Esophagus (tissue), 2 donors: ENCODE measurements at regions not wholly inside any gene's neighbourhood (a gene's known extent, or its start where the extent isn't known, plus 50 kb on each side); places are given as distances from the start of the nearest gene placed in this dataset.
"Not testable (repeated sequence)": the region's sequence is repeated elsewhere in the genome, so short reads cannot be mapped to it uniquely, and the experiment has no call there.

Experiments
- H3K27ac ChIP-seq, 2 donors: one replicate each; pipeline ENCODE4 v1.5.1; 2013; ENCODE audit warnings: low read depth in 2 of 2, mild to moderate bottlenecking in 2 of 2, inconsistent platforms in 1 of 2, low read length in 1 of 2, moderate library complexity in 1 of 2
- H3K27me3 ChIP-seq, 2 donors: one replicate each; pipeline ENCODE4 v1.6.1; 2013; ENCODE audit warnings: low read length in 2 of 2, control low read depth in 1 of 2, mild to moderate bottlenecking in 1 of 2; ENCODE audit not compliant: insufficient read depth in 2 of 2, control insufficient read depth in 1 of 2
- H3K36me3 ChIP-seq, 2 donors: one replicate each; pipeline ENCODE4 v1.6.1; 2013; ENCODE audit warnings: low read length in 1 of 2; ENCODE audit not compliant: control insufficient read depth in 2 of 2, insufficient read depth in 2 of 2
- H3K4me1 ChIP-seq, 2 donors: one replicate each; pipeline ENCODE4 v1.6.1; 2013; ENCODE audit warnings: low read length in 1 of 2; ENCODE audit not compliant: control insufficient read depth in 2 of 2, insufficient read depth in 2 of 2
- H3K4me3 ChIP-seq, 2 donors: one replicate each; pipeline ENCODE4 v1.5.1; 2013; ENCODE audit warnings: low read length in 2 of 2, mild to moderate bottlenecking in 2 of 2, low read depth in 1 of 2, moderate library complexity in 1 of 2
- H3K9me3 ChIP-seq, 2 donors: one replicate each; pipeline ENCODE4 v1.6.1; 2013; ENCODE audit warnings: mild to moderate bottlenecking in 2 of 2, low read depth in 1 of 2, low read length in 1 of 2, moderate library complexity in 1 of 2; ENCODE audit not compliant: control insufficient read depth in 2 of 2, insufficient read depth in 1 of 2
- WGBS, 2 donors: extraction: QIAGEN DNeasy Blood & Tissue Kit; methylation state at CpG; one replicate each; pipeline ENCODE4 v1.1.7; 2013; 5-methylcytosine and 5-hydroxymethylcytosine counted together
- donor health status: healthy with polysubstance abuse.
- donor health status: Bipolar disorder and iron deficiency.

- Histone ChIP-seq H3K9me3 (no peaks in the 10 kb centered on the region), H3K4me1 (peaks cover 0 to 2% of the 10 kb centered on the region in 2 donors), H3K36me3 (no peaks in the 10 kb centered on the region), H3K4me3 (no peak overlapping the region), H3K27ac (no peak overlapping the region), H3K27me3 (no peaks in the 10 kb centered on the region)
- 74 to 78% methylated on average over 8 of the region's 8 CpGs for WGBS, 2 donors
These were observed 242.6 kb upstream of the EXOC2 start for GRCh38 chr6:935582-935981.

DNA sequence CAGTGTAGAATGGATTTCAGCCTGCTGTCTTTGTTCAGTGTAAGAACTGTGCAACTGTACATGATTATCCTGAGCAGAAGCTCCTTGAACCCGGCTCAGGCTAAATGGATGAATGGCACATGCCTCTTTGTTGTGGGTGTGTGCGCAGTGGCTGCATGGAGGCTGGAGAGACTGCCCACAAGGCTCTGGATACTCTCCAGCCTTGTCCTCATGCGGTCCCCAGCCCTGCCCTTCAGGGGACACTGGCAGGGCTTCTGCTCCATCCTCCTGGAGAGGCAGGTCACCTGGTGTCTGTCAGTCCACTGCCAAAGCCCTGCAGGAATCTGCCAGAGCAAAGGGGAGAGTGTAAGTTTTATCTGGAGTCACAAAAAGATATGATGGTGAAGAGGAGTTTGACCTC is 241.7 kb upstream of the EXOC2 start:
- H3K27ac ChIP-seq, result no peak overlapping the region
- H3K4me3 ChIP-seq, result no peak overlapping the region
- no peaks in the 10 kb centered on the region for H3K9me3 ChIP-seq
- no peaks in the 10 kb centered on the region for H3K36me3 ChIP-seq
- H3K4me1 ChIP-seq, result peaks cover 0 to 2% of the 10 kb centered on the region in 2 donors
- WGBS, 2 donors, result 85 to 92% methylated on average over 3 of the region's 3 CpGs
- H3K27me3 ChIP-seq, result no peaks in the 10 kb centered on the region

DNA sequence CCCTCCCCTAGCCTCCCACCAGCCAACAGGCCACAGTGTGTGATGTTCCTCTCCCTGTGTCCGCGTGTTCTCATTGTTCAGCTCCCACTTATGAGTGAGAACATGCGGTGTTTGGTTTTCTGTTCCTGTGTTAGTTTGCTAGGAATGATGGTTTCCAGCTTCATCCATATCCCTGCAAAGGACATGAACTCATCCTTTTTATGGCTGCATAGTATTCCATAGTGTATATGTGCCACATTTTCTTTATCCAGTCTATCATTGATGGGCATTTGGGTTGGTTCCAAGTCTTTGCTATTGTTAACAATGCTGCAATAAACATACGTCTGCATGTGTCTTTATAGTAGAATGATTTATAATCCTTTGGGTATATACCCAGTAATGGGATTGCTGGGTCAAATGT is 239.0 kb upstream of the EXOC2 start:
- not testable (repeated sequence) for H3K27ac ChIP-seq, H3K36me3 ChIP-seq, H3K27me3 ChIP-seq, H3K4me3 ChIP-seq, H3K9me3 ChIP-seq, H3K4me1 ChIP-seq
- 88% methylated on average over 4 of the region's 4 CpGs for WGBS, 2 donors

GRCh38 chr6:927157-927556 is 234.2 kb upstream of the EXOC2 start:
- no peaks in the 10 kb centered on the region for H3K4me1 ChIP-seq
- 90 to 96% methylated on average over 11 of the region's 11 CpGs for WGBS, 2 donors
- no peaks in the 10 kb centered on the region for H3K36me3 ChIP-seq
- no peak overlapping the region for H3K4me3 ChIP-seq
- no peak overlapping the region for H3K27ac ChIP-seq
- H3K27me3 ChIP-seq, result no peaks in the 10 kb centered on the region
- H3K9me3 ChIP-seq, result peaks cover 0 to 6% of the 10 kb centered on the region in 2 donors

DNA sequence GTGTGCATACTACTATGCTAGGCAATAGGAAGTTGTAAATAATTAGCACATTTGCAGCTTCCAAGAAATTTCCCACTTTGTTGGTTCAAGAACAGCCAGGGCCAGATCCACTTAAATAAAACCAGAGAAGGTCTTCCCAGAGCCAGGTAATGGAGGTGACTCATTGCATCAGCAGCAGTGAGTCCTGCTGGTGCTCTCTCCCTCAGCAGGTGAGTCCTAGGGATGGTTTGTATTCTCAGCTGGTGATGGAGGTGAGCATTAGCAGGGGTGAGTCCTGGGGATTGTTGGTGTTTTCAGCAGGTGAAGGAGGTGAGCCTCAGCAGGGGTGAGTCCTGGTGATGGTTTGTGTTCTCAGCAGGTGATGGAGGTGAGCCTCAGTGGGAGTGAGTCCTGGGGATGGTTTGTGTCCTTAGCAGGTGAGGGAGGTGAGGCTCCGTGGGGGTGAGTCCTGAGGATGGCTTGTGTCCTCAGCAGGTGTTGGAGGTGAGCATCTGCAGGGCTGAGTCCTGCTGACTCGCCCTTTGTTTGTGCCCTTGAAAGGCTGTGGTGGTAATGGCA is 232.8 kb upstream of the EXOC2 start:
- H3K4me1 ChIP-seq, result no peaks in the 10 kb centered on the region
- 77 to 82% methylated on average over 2 of the region's 2 CpGs for WGBS, 2 donors
- H3K9me3 ChIP-seq, result peaks cover 0 to 19% of the 10 kb centered on the region in 2 donors

GRCh38 chr6:924661-925060 is 231.7 kb upstream of the EXOC2 start:
- Histone ChIP-seq H3K4me1 (no peaks in the 10 kb centered on the region), H3K27ac (no peak overlapping the region), H3K36me3 (no peaks in the 10 kb centered on the region), H3K9me3 (peaks cover 3 to 24% of the 10 kb centered on the region in 2 donors), H3K4me3 (no peak overlapping the region), H3K27me3 (no peaks in the 10 kb centered on the region)
- 87 to 88% methylated on average over 9 of the region's 9 CpGs for WGBS, 2 donors

More for the DNA sequence above, 232.8 kb upstream of the EXOC2 start:
- Histone ChIP-seq H3K27ac (no peak overlapping the region), H3K36me3 (no peaks in the 10 kb centered on the region), H3K4me3 (no peak overlapping the region), H3K27me3 (no peaks in the 10 kb centered on the region)

- H3K4me3 ChIP-seq, result no peak overlapping the region
- no peaks in the 10 kb centered on the region for H3K36me3 ChIP-seq
- no peaks in the 10 kb centered on the region for H3K27me3 ChIP-seq
- WGBS, 2 donors, result 81 to 97% methylated on average over 4 of the region's 4 CpGs
- H3K27ac ChIP-seq, result no peak overlapping the region
- peaks cover 3 to 24% of the 10 kb centered on the region in 2 donors for H3K9me3 ChIP-seq
- H3K4me1 ChIP-seq, result no peaks in the 10 kb centered on the region
These were observed 228.5 kb upstream of the EXOC2 start for GRCh38 chr6:921400-921799.

DNA sequence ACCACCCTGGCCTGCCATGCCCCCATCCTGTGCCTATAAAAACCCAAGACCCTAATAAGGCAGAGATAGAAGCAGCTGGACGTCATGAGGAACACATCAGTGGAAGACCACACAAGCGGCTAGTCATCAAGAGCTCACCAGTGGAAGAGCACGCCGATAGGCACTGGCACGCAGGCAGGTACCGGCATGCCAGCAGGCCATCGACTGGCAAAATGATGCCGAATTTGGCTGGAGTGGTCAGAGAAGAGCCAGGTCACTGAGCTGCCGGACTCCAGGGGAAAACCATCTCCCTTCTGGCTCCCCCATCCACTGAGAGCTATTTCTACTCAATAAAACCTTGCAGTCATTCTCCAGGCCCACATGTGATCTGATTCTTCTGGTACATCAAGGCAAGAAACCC is 227.6 kb upstream of the EXOC2 start:
- H3K4me3 ChIP-seq, result no peak overlapping the region
- H3K4me1 ChIP-seq, result no peaks in the 10 kb centered on the region
- H3K27me3 ChIP-seq, result no peaks in the 10 kb centered on the region
- peaks cover 3 to 24% of the 10 kb centered on the region in 2 donors for H3K9me3 ChIP-seq
- no peak overlapping the region for H3K27ac ChIP-seq
- H3K36me3 ChIP-seq, result no peaks in the 10 kb centered on the region
- 92% methylated on average over 9 of the region's 9 CpGs for WGBS, 2 donors

GRCh38 chr6:919500-919899 is 226.6 kb upstream of the EXOC2 start:
- 90 to 92% methylated on average over 1 of the region's 1 CpG for WGBS, 2 donors
- no peaks in the 10 kb centered on the region for H3K4me1 ChIP-seq
- no peaks in the 10 kb centered on the region for H3K27me3 ChIP-seq
- H3K36me3 ChIP-seq, result no peaks in the 10 kb centered on the region
- H3K27ac ChIP-seq, result no peak overlapping the region
- peaks cover 3 to 24% of the 10 kb centered on the region in 2 donors for H3K9me3 ChIP-seq
- no peak overlapping the region for H3K4me3 ChIP-seq

GRCh38 chr6:917939-918338 is 225.0 kb upstream of the EXOC2 start:
- peaks cover 3 to 20% of the 10 kb centered on the region in 2 donors for H3K9me3 ChIP-seq
- H3K36me3 ChIP-seq, result no peaks in the 10 kb centered on the region
- no peaks in the 10 kb centered on the region for H3K4me1 ChIP-seq
- H3K27ac ChIP-seq, result no peak overlapping the region
- H3K4me3 ChIP-seq, result no peak overlapping the region
- no peaks in the 10 kb centered on the region for H3K27me3 ChIP-seq
- WGBS, 2 donors, result 81 to 89% methylated on average over 3 of the region's 3 CpGs
